ENCODE measurements at regions not wholly inside any gene's neighbourhood (a gene's known extent, or its start where the extent isn't known, plus 50 kb on each side); places are given as distances from the start of the nearest gene placed in this dataset.

GRCh38 chr12:41869432-41869831, 275.2 kb downstream of the GXYLT1 start:
- DNase-seq: no peak

- DNase-seq: no peak
Observed at GRCh38 chr12:41866878-41867430, 277.7 kb downstream of the GXYLT1 start.

- no peak for DNase-seq
Observed at GRCh38 chr12:41856228-41856627, 288.4 kb downstream of the GXYLT1 start.

GRCh38 chr12:41850046-41850445, 294.6 kb downstream of the GXYLT1 start:
- DNase-seq: no peak

GRCh38 chr12:41846718-41847117, 298.0 kb downstream of the GXYLT1 start:
- no peak for DNase-seq

- no peak for DNase-seq
Observed at GRCh38 chr12:41836416-41836815, 308.3 kb downstream of the GXYLT1 start.

GRCh38 chr12:41835556-41835955, 309.1 kb downstream of the GXYLT1 start:
- DNase-seq: no peak

GRCh38 chr12:41819948-41820347, 324.7 kb downstream of the GXYLT1 start:
- no peak for DNase-seq

- DNase-seq: no peak
Observed at GRCh38 chr12:41804026-41804425, 340.6 kb downstream of the GXYLT1 start.

GRCh38 chr12:41802803-41803202, 341.9 kb downstream of the GXYLT1 start:
- no peak for DNase-seq

GRCh38 chr12:41801261-41801660, 343.4 kb downstream of the GXYLT1 start:
- no peak for DNase-seq

GRCh38 chr12:41799671-41800070, 345.0 kb downstream of the GXYLT1 start:
- DNase-seq: no peak

GRCh38 chr12:41795910-41796309, 348.8 kb downstream of the GXYLT1 start:
- no peak for DNase-seq

- no peak for DNase-seq
Observed at GRCh38 chr12:41795051-41795600, 349.5 kb downstream of the GXYLT1 start.

GRCh38 chr12:41794336-41794735, 350.3 kb downstream of the GXYLT1 start:
- no peak for DNase-seq

- DNase-seq: no peak
Observed at GRCh38 chr12:41784957-41785356, 359.7 kb downstream of the GXYLT1 start.

GRCh38 chr12:41778934-41779333, 365.7 kb downstream of the GXYLT1 start:
- no peak for DNase-seq

GRCh38 chr12:41777064-41777790, 367.4 kb downstream of the GXYLT1 start:
- DNase-seq: no peak

- no peak for DNase-seq
Observed at GRCh38 chr12:41772478-41772877, 372.2 kb downstream of the GXYLT1 start.

GRCh38 chr12:41769810-41770209, 374.9 kb downstream of the GXYLT1 start:
- DNase-seq: no peak

GRCh38 chr12:41768456-41768855, 376.2 kb downstream of the GXYLT1 start:
- no peak for DNase-seq

GRCh38 chr12:41762691-41763090, 382.0 kb downstream of the GXYLT1 start:
- no peak for DNase-seq

GRCh38 chr12:41745593-41745992, 399.1 kb downstream of the GXYLT1 start:
- no peak for DNase-seq

- DNase-seq: no peak
Observed at GRCh38 chr12:41743835-41744234, 400.8 kb downstream of the GXYLT1 start.

- no peak for DNase-seq
Observed at GRCh38 chr12:41739066-41739465, 405.6 kb downstream of the GXYLT1 start.

All from CD4-positive, alpha-beta T cell treated with Interleukin-21 for 1 hour (primary cell).